B cell (primary cell): ENCODE measurements at regions not wholly inside any gene's neighbourhood (a gene's known extent, or its start where the extent isn't known, plus 50 kb on each side); places are given as distances from the start of the nearest gene placed in this dataset.

Experiments
- ATAC-seq: fragments of 200-7000 bp; cut with Tn5 transposase; one replicate; pipeline ENCODE4 v1.10.0; 2021; ENCODE audit warnings: low read depth, mild to moderate bottlenecking, moderate number of reproducible peaks, moderate library complexity
- CTCF ChIA-PET: fragments of 350-600 bp; sonication (Branson Sonifier 250); formaldehyde crosslinking; loops from one replicate; lab custom pipeline; 2021; ENCODE audit warnings: antibody characterized with exemption, inconsistent platforms; lab: Charles Lee
- POLR2A ChIA-PET: fragments of 350-600 bp; sonication (Branson Sonifier 250); formaldehyde crosslinking; loops from one replicate; lab custom pipeline; 2021; ENCODE audit warnings: antibody characterized with exemption; lab: Charles Lee
- DNase-seq: peaks from one replicate; pipeline ENCODE4 v3.0.0; 2013
- H2AFZ ChIP-seq: 2 replicates; pipeline ENCODE4 v1.6.1; 2012; ENCODE audit warnings: mild to moderate bottlenecking, low read depth, low read length; ENCODE audit not compliant: insufficient read depth, poor library complexity, severe bottlenecking
- H3K27ac ChIP-seq, 2 donors: 1 replicate in 1 of 2; 2 replicates in 1 of 2; pipeline ENCODE4 v1.5.1; 2012 to 2013; ENCODE audit warnings: low read length in 2 of 2, mild to moderate bottlenecking in 2 of 2, moderate library complexity in 1 of 2
- H3K27me3 ChIP-seq, 4 experiments: fragments of 200-600 bp in 1 of 4; sonication (generic) in 1 of 4; replicated peaks in 1 of 4; 1 replicate in 2 of 4; 2 replicates in 2 of 4; pipeline versions ENCODE4 v1.6.1 to v1.7.0; 2013 to 2016; ENCODE audit warnings: low read length in 3 of 4, mild to moderate bottlenecking in 2 of 4, mixed read lengths in 1 of 4, moderate library complexity in 1 of 4; ENCODE audit not compliant: insufficient read depth in 4 of 4, control insufficient read depth in 3 of 4; ENCODE audit errors: control extremely low read depth in 1 of 4
- H3K36me3 ChIP-seq, 2 experiments: replicated peaks in 1 of 2; 1 replicate in 1 of 2; 2 replicates in 1 of 2; pipeline versions ENCODE4 v1.6.1 to v1.7.1; 2013; ENCODE audit warnings: low read length in 1 of 2; ENCODE audit not compliant: insufficient read depth in 2 of 2, control insufficient read depth in 1 of 2; ENCODE audit errors: control extremely low read depth in 1 of 2, extremely low read depth in 1 of 2
- H3K4me1 ChIP-seq, 2 donors: fragments of 200-600 bp in 1 of 2; sonication (generic) in 1 of 2; 1 replicate in 1 of 2; 2 replicates in 1 of 2; pipeline versions ENCODE4 v1.5.1 to v1.6.1; 2013 to 2017; ENCODE audit warnings: low read length in 2 of 2; ENCODE audit not compliant: control insufficient read depth in 2 of 2, insufficient read depth in 2 of 2
- H3K4me2 ChIP-seq: replicated peaks from 2 replicates; pipeline ENCODE3; 2012; ENCODE audit warnings: mild to moderate bottlenecking, low read depth, low read length; ENCODE audit not compliant: poor library complexity, severe bottlenecking
- H3K4me3 ChIP-seq, 5 experiments: fragments of 200-600 bp in 1 of 5; sonication (generic) in 1 of 5; 1 replicate in 3 of 5; 2 replicates in 2 of 5; pipeline versions ENCODE4 v1.5.1 to v1.7.0; 2011 to 2016; ENCODE audit warnings: low read length in 4 of 5, mild to moderate bottlenecking in 4 of 5, low read depth in 2 of 5, control low read depth in 1 of 5, moderate library complexity in 1 of 5; ENCODE audit not compliant: insufficient read depth in 1 of 5; ENCODE audit errors: control extremely low read depth in 1 of 5, extremely low read depth in 1 of 5
- H3K79me2 ChIP-seq: fragments of 200-600 bp; sonication (generic); one replicate; pipeline ENCODE4 v1.6.0; 2016; ENCODE audit warnings: low read length; ENCODE audit not compliant: control insufficient read depth, insufficient read depth
- H3K9ac ChIP-seq: fragments of 200-600 bp; sonication (generic); 2 replicates; pipeline ENCODE4 v1.6.1; 2017; ENCODE audit warnings: mild to moderate bottlenecking, low read length, moderate library complexity
- H3K9me3 ChIP-seq, 3 donors: one replicate each; pipeline versions ENCODE4 v1.6.1 to v1.7.1; 2013; ENCODE audit warnings: low read length in 2 of 3; ENCODE audit not compliant: control insufficient read depth in 2 of 3, insufficient read depth in 1 of 3; ENCODE audit errors: control extremely low read depth in 1 of 3
- H4K20me1 ChIP-seq: 2 replicates; pipeline ENCODE4 v1.6.0; 2012; ENCODE audit warnings: mild to moderate bottlenecking, low read length; ENCODE audit not compliant: insufficient read depth, control insufficient read depth, poor library complexity, severe bottlenecking
- H3K27ac Mint-ChIP-seq: one replicate; pipeline ENCODE4 v1.8.0; 2021; ENCODE audit warnings: mixed read lengths
- H3K27me3 Mint-ChIP-seq: one replicate; pipeline ENCODE4 v1.8.0; 2021; ENCODE audit warnings: mixed read lengths
- H3K4me1 Mint-ChIP-seq: one replicate; pipeline ENCODE4 v1.8.0; 2021; ENCODE audit warnings: mixed read lengths
- H3K4me3 Mint-ChIP-seq: one replicate; pipeline ENCODE4 v1.8.0; 2021; ENCODE audit warnings: mixed read lengths
- H3K9me3 Mint-ChIP-seq: one replicate; pipeline ENCODE4 v1.8.0; 2022; ENCODE audit warnings: mixed read lengths; ENCODE audit not compliant: insufficient read depth
- CTCF ChIP-seq: fragments of 200-600 bp; IDR thresholded peaks from one replicate; pipeline ENCODE4 v1.8.0; 2022; ENCODE audit warnings: antibody characterized with exemption, mild to moderate bottlenecking
- EZH2 ChIP-seq: IDR thresholded peaks from 2 replicates; pipeline ENCODE4 v1.6.1; 2012; ENCODE audit warnings: borderline replicate concordance, low read depth, mild to moderate bottlenecking, moderate library complexity, low read length; ENCODE audit not compliant: insufficient read depth, poor library complexity, severe bottlenecking
- whole genome bisulfite sequencing: methylation state at CpG from one replicate; pipeline ENCODE4 v1.1.5; 2013; ENCODE audit warnings: missing lambda C conversion rate; ENCODE audit not compliant: insufficient coverage; 5-methylcytosine and 5-hydroxymethylcytosine counted together
- intact Hi-C: fragments of 100-400 bp; cut with micrococcal nuclease; formaldehyde crosslinking; loops from one replicate; pipeline ENCODE4 v1.10.0; 2022

GRCh38 chrX:124238268-124238667 is 94.2 kb upstream of the TEX13D start:
- DNase-seq (no peak), ATAC-seq (no peak)
- intact Hi-C loops = no loop called here
- Mint-ChIP-seq H3K9me3 (no peaks in the 10 kb centered on the region), H3K27ac (no peak overlapping the region), H3K4me1 (no peaks in the 10 kb centered on the region), H3K27me3 (no peaks in the 10 kb centered on the region), H3K4me3 (no peak overlapping the region)
- Histone ChIP-seq H2AFZ (no peak overlapping the region), H3K9me3 (no peaks in the 10 kb centered on the region), H3K4me2 (no peak overlapping the region), H4K20me1 (no peaks in the 10 kb centered on the region), H3K4me1 (no peaks in the 10 kb centered on the region), H3K27me3 (no peaks in the 10 kb centered on the region), H3K36me3 (no peaks in the 10 kb centered on the region), H3K4me3 (no peak overlapping the region), H3K27ac (no peak overlapping the region), H3K79me2 (no peaks in the 10 kb centered on the region), H3K9ac (no peak overlapping the region)
- ChIA-PET POLR2A (no interaction called here), CTCF (no interaction called here)
- TF ChIP-seq EZH2 = no peak
- no peak for TF ChIP-seq CTCF
- no CpG with 5 or more reads among the region's 1 CpG for WGBS

DNA sequence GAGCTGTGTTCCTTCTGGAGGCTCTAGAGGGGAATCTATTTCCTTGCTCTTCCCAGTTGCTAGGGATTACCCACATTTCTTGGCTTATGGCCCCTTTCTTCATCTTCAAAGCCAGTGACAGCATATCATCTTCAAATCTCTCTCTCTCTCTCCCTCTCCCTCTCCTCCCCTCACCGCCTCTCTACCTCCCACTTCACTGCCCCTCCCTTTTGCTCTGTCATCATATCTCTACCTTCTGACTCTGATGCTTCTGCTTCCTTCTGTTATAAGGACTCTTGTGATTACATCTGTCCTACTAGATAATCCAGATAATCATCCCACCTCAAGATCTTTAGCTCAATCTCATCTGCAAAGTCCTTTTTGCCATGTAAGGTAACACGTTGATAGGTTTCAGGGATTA is 93.1 kb upstream of the TEX13D start:
- H2AFZ ChIP-seq = no peak overlapping the region
- H3K27me3 ChIP-seq = no peaks in the 10 kb centered on the region
- intact Hi-C loops = no loop called here
- H3K4me3 ChIP-seq = no peak overlapping the region
- H3K9ac ChIP-seq = no peak overlapping the region
- no peaks in the 10 kb centered on the region for H3K79me2 ChIP-seq
- WGBS = 33% methylated on average over 1 of the region's 2 CpGs
- no peaks in the 10 kb centered on the region for H3K4me1 ChIP-seq
- no peak for TF ChIP-seq EZH2
- no peak for TF ChIP-seq CTCF
- Mint-ChIP-seq H3K4me3 (no peak overlapping the region), H3K4me1 (no peaks in the 10 kb centered on the region), H3K9me3 (no peaks in the 10 kb centered on the region), H3K27ac (no peak overlapping the region), H3K27me3 (no peaks in the 10 kb centered on the region)
- no peaks in the 10 kb centered on the region for H3K36me3 ChIP-seq
- ATAC-seq (no peak), DNase-seq (no peak)
- no peak overlapping the region for H3K27ac ChIP-seq
- ChIA-PET CTCF (no interaction called here), POLR2A (no interaction called here)
- H4K20me1 ChIP-seq = no peaks in the 10 kb centered on the region
- H3K4me2 ChIP-seq = no peak overlapping the region
- H3K9me3 ChIP-seq = no peaks in the 10 kb centered on the region
